ENCODE measurements at regions not wholly inside any gene's neighbourhood (a gene's known extent, or its start where the extent isn't known, plus 50 kb on each side); places are given as distances from the start of the nearest gene placed in this dataset.

GRCh38 chr1:36612121-36612520 is 129.4 kb upstream of the CSF3R start:
- CTCF ChIA-PET: interaction anchor here (1.1 to 1.4 kb wide), 2 partner anchors 36 to 38 kb away, joined by 3 to 5 read pairs; no protein-coding TSS in a partner anchor
- POLR2A ChIA-PET: no interaction called here
- no peak for TF ChIP-seq FOXK2 (IDR thresholded peaks at IDR 0.05)
- TF ChIP-seq ELF4 (IDR thresholded peaks at IDR 0.05): no peak
- no peak for TF ChIP-seq TARDBP (IDR thresholded peaks at IDR 0.05)
- no peak for TF ChIP-seq PKNOX1 (IDR thresholded peaks at IDR 0.05)
- no peak for TF ChIP-seq NFRKB (IDR thresholded peaks at IDR 0.05)
- no peak for TF ChIP-seq LEF1 (IDR thresholded peaks at IDR 0.05; ENCODE audit: borderline replicate concordance)
- no peak for TF ChIP-seq L3MBTL2 (conservative IDR thresholded peaks at IDR 0.05)
- TF ChIP-seq ZNF384 (IDR thresholded peaks at IDR 0.05): no peak
- no peak for TF ChIP-seq SUZ12 (IDR thresholded peaks at IDR 0.05)
- TF ChIP-seq FOXA1 (IDR thresholded peaks at IDR 0.05): no peak
- no peak for TF ChIP-seq ARNT (IDR thresholded peaks at IDR 0.05)
- TF ChIP-seq CTBP1 (IDR thresholded peaks at IDR 0.05; ENCODE audit: borderline replicate concordance): no peak
- TF ChIP-seq FOXM1 (IDR thresholded peaks at IDR 0.05; ENCODE audit: borderline replicate concordance): no peak
- TF ChIP-seq BHLHE40 (IDR thresholded peaks at IDR 0.05; ENCODE audit: borderline replicate concordance): no peak
- no peak for TF ChIP-seq SP1 (IDR thresholded peaks at IDR 0.05)
- no peak for TF ChIP-seq HDGF (IDR thresholded peaks at IDR 0.05; ENCODE audit: borderline replicate concordance)
- DNase-seq (ENCODE audit: extremely low spot score): no peak

- TF ChIP-seq HDGF (IDR thresholded peaks at IDR 0.05; ENCODE audit: borderline replicate concordance) (no peak), ELF4 (IDR thresholded peaks at IDR 0.05) (no peak), CTBP1 (IDR thresholded peaks at IDR 0.05; ENCODE audit: borderline replicate concordance) (no peak), LEF1 (IDR thresholded peaks at IDR 0.05; ENCODE audit: borderline replicate concordance) (no peak)
- CTCF ChIA-PET: interaction anchor here (0.6 to 1.6 kb wide), 6 partner anchors 14 to 828 kb away, joined by 3 read pairs; no protein-coding TSS in a partner anchor
- POLR2A ChIA-PET: no interaction called here
- peak; percentile 85 for DNase-seq (ENCODE audit: extremely low spot score)
These were observed 126.7 kb upstream of the CSF3R start for GRCh38 chr1:36609241-36610027.

- ChIA-PET CTCF (interaction anchor here (1.0 to 1.4 kb wide), 2 partner anchors 27 to 32 kb away, joined by 3 read pairs; no protein-coding TSS in a partner anchor), POLR2A (no interaction called here)
- no peak for DNase-seq (ENCODE audit: extremely low spot score)
- TF ChIP-seq BHLHE40 (IDR thresholded peaks at IDR 0.05; ENCODE audit: borderline replicate concordance): no peak
- no peak for TF ChIP-seq ARNT (IDR thresholded peaks at IDR 0.05)
- no peak for TF ChIP-seq ZNF384 (IDR thresholded peaks at IDR 0.05)
- TF ChIP-seq TARDBP (IDR thresholded peaks at IDR 0.05): no peak
- no peak for TF ChIP-seq FOXM1 (IDR thresholded peaks at IDR 0.05; ENCODE audit: borderline replicate concordance)
- TF ChIP-seq SP1 (IDR thresholded peaks at IDR 0.05): no peak
- TF ChIP-seq ELF4 (IDR thresholded peaks at IDR 0.05): no peak
- no peak for TF ChIP-seq LEF1 (IDR thresholded peaks at IDR 0.05; ENCODE audit: borderline replicate concordance)
- no peak for TF ChIP-seq FOXA1 (IDR thresholded peaks at IDR 0.05)
- TF ChIP-seq CTBP1 (IDR thresholded peaks at IDR 0.05; ENCODE audit: borderline replicate concordance): no peak
- no peak for TF ChIP-seq PKNOX1 (IDR thresholded peaks at IDR 0.05)
- no peak for TF ChIP-seq FOXK2 (IDR thresholded peaks at IDR 0.05)
- TF ChIP-seq HDGF (IDR thresholded peaks at IDR 0.05; ENCODE audit: borderline replicate concordance): no peak
- no peak for TF ChIP-seq L3MBTL2 (conservative IDR thresholded peaks at IDR 0.05)
- TF ChIP-seq NFRKB (IDR thresholded peaks at IDR 0.05): no peak
- TF ChIP-seq SUZ12 (IDR thresholded peaks at IDR 0.05): no peak
These were observed 125.6 kb upstream of the CSF3R start for GRCh38 chr1:36608272-36608671.

DNA sequence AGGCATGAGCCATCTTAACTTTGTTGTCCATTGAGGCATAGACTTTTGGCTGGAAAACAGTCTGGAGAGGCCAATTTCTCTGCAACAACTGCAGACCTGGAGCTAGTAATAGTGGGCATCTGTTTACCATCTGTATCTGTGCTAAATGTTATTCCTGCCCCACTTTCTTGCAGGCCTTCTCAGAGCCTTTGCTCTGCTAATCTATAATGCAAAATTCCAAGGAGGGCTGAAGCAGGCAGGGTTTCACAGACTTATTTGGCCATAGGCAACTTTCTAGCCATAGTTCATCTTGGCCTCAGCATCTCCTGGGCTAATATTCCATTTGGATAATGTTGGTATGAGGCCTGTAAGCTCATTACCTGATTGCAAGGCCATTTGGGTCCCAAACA is 124.5 kb upstream of the CSF3R start:
- no peak for DNase-seq (ENCODE audit: extremely low spot score)
- ChIA-PET CTCF (interaction anchor here (0.7 to 1.0 kb wide), 2 partner anchors 31 to 72 kb away, joined by 3 read pairs; no protein-coding TSS in a partner anchor), POLR2A (no interaction called here)
- no peak for TF ChIP-seq SUZ12 (IDR thresholded peaks at IDR 0.05)
- no peak for TF ChIP-seq FOXM1 (IDR thresholded peaks at IDR 0.05; ENCODE audit: borderline replicate concordance)
- TF ChIP-seq FOXA1 (IDR thresholded peaks at IDR 0.05): no peak
- TF ChIP-seq BHLHE40 (IDR thresholded peaks at IDR 0.05; ENCODE audit: borderline replicate concordance): no peak
- no peak for TF ChIP-seq CTBP1 (IDR thresholded peaks at IDR 0.05; ENCODE audit: borderline replicate concordance)
- TF ChIP-seq LEF1 (IDR thresholded peaks at IDR 0.05; ENCODE audit: borderline replicate concordance): no peak
- no peak for TF ChIP-seq FOXK2 (IDR thresholded peaks at IDR 0.05)
- no peak for TF ChIP-seq L3MBTL2 (conservative IDR thresholded peaks at IDR 0.05)
- no peak for TF ChIP-seq TARDBP (IDR thresholded peaks at IDR 0.05)
- TF ChIP-seq SP1 (IDR thresholded peaks at IDR 0.05): no peak
- TF ChIP-seq HDGF (IDR thresholded peaks at IDR 0.05; ENCODE audit: borderline replicate concordance): no peak
- no peak for TF ChIP-seq PKNOX1 (IDR thresholded peaks at IDR 0.05)
- TF ChIP-seq ELF4 (IDR thresholded peaks at IDR 0.05): no peak
- TF ChIP-seq NFRKB (IDR thresholded peaks at IDR 0.05): no peak

GRCh38 chr1:36606641-36607262 is 124.0 kb upstream of the CSF3R start:
- ChIA-PET CTCF (interaction anchor here (0.7 kb wide), 1 partner anchor 72 kb away, joined by 3 read pairs; no protein-coding TSS in a partner anchor), POLR2A (no interaction called here)
- no peak for DNase-seq (ENCODE audit: extremely low spot score)
- TF ChIP-seq SUZ12 (IDR thresholded peaks at IDR 0.05) (no peak), ZNF384 (IDR thresholded peaks at IDR 0.05) (no peak), SP1 (IDR thresholded peaks at IDR 0.05) (no peak), PKNOX1 (IDR thresholded peaks at IDR 0.05) (no peak), FOXK2 (IDR thresholded peaks at IDR 0.05) (no peak), CTBP1 (IDR thresholded peaks at IDR 0.05; ENCODE audit: borderline replicate concordance) (no peak), HDGF (IDR thresholded peaks at IDR 0.05; ENCODE audit: borderline replicate concordance) (no peak), ARNT (IDR thresholded peaks at IDR 0.05) (no peak), FOXA1 (IDR thresholded peaks at IDR 0.05) (no peak), ELF4 (IDR thresholded peaks at IDR 0.05) (no peak)
